Heart left ventricle (tissue), 16 donors: ENCODE measurements at regions not wholly inside any gene's neighbourhood (a gene's known extent, or its start where the extent isn't known, plus 50 kb on each side); places are given as distances from the start of the nearest gene placed in this dataset.
A peak's percentile ranks its signal among the peaks of the same experiment; 100 is the strongest.
"Not testable (repeated sequence)": the region's sequence is repeated elsewhere in the genome, so short reads cannot be mapped to it uniquely, and the experiment has no call there.

Experiments used
- ATAC-seq, 4 donors: fragments of 200-7000 bp; cut with Tn5 transposase; one replicate each; pipeline ENCODE4 v1.9.1; 2020 to 2022; ENCODE audit warnings: moderate library complexity in 4 of 4, mild to moderate bottlenecking in 3 of 4, moderate number of reproducible peaks in 1 of 4
- DNase-seq, 5 donors: peaks; one replicate each; pipeline ENCODE4 v3.0.0-alpha.2; 2020
- H3K27ac ChIP-seq, 12 donors: fragments of 200-600 bp; sonication (generic) in 4 of 12; one replicate each; pipeline versions ENCODE4 v1.5.0 to v1.8.0; 2016 to 2022; ENCODE audit warnings: mild to moderate bottlenecking in 2 of 12
- H3K27me3 ChIP-seq, 9 donors: fragments of 200-600 bp; sonication (generic) in 2 of 9; one replicate each; pipeline versions ENCODE4 v1.5.1 to v1.8.0; 2016 to 2022; ENCODE audit warnings: mild to moderate bottlenecking in 3 of 9
- H3K36me3 ChIP-seq, 9 donors: fragments of 200-600 bp; sonication (generic) in 2 of 9; one replicate each; pipeline versions ENCODE4 v1.5.0 to v1.8.0; 2018 to 2022; ENCODE audit warnings: mild to moderate bottlenecking in 2 of 9
- H3K4me1 ChIP-seq, 12 donors: fragments of 200-600 bp; sonication (generic) in 4 of 12; one replicate each; pipeline versions ENCODE4 v1.5.0 to v1.8.0; 2016 to 2022; ENCODE audit warnings: mild to moderate bottlenecking in 3 of 12
- H3K4me3 ChIP-seq, 12 donors: fragments of 200-600 bp; sonication (generic) in 4 of 12; one replicate each; pipeline versions ENCODE4 v1.5.0 to v1.8.0; 2017 to 2022; ENCODE audit warnings: mild to moderate bottlenecking in 9 of 12, moderate library complexity in 4 of 12
- H3K9me3 ChIP-seq, 12 donors: fragments of 200-600 bp; sonication (generic) in 4 of 12; one replicate each; pipeline versions ENCODE4 v1.5.0 to v1.8.0; 2016 to 2022; ENCODE audit warnings: mild to moderate bottlenecking in 1 of 12
- POLR2A ChIP-seq, 2 donors: fragments of 450-650 bp; IDR thresholded peaks; one replicate each; pipeline ENCODE4 v1.6.1; 2017; ENCODE audit warnings: antibody characterized with exemption in 2 of 2, mild to moderate bottlenecking in 2 of 2, moderate library complexity in 2 of 2
- WGBS, 4 donors: extraction: QIAGEN DNeasy Blood & Tissue Kit in 2 of 4; methylation state at CpG; one replicate each; pipeline versions ENCODE4 v1.1.5 to v1.1.7; 2013 to 2018; 5-methylcytosine and 5-hydroxymethylcytosine counted together
- intact Hi-C, 10 donors: fragments of 100-400 bp; cut with DNase I; formaldehyde crosslinking; loops; one replicate each; pipeline versions ENCODE4 v1.11.1 to v1.14.2; 2022
- TF ChIP-seq, protein P1 (sequence below), 12 donors: fragments of 200-600 bp; sonication (generic) in 4 of 12; IDR thresholded peaks; one replicate each; pipeline versions ENCODE4 v1.5.0 to v1.8.0; 2018 to 2022; ENCODE audit warnings: antibody characterized with exemption in 12 of 12, mild to moderate bottlenecking in 5 of 12
- donor health status: ischemic (EF 13 %, LVEDD 7.1; RV severe dilation, severe dysfunction).
- donor health status: healthy with polysubstance abuse.
- donor health status: DM: no; HTN: yes; CAD: no.
- donor health status: DM: no; HTN: no; CAD: no.
- donor health status: ischemic (EF 25% LVEDD 6.9; RV normal size, moderate dysfunction).
- donor health status: ischemic (EF 25% LVEDD 5.7; RV mildly dilated, moderate dysfunction).
- donor health status: healthy.
- donor health status: DM: yes; HTN: yes; CAD: no.
- donor health status: ischemic (EF 35%, LVEDD 5.7; RV mildly dilated, moderate dysfunction).
- donor health status: nonischemic (EF 11% LVEDD 7.7; RV severe dilation, severe dysfunction).
- donor health status: DM: yes; HTN: yes; CAD: no.
- donor health status: PGD.
- donor health status: ischemic (EF 29% LVEDD 5.4; RV normal size, mild dysfunction).
- donor health status: nonischemic (EF 23%, LVEDD 6.1; RV moderate dilation, normal function).

DNA sequence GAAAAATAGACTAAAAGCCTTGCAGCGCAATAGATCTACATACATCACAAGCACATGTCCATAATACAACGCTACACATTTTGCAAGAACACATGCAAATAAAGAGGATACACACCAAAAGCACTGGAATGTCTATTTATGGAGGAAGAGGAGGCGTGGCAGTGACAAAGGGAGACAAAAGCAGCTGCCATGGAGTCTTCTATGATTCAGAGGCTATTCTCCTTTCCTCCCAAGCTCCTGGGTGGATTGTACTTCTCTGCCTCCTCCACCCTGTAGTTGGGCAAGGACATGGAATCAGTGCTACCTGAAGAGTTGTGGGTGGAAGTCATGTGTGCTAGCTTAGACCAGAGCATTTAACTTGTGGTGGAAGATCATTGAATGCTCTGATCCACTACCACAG, 57.9 kb upstream of the ABHD2 start:
- intact Hi-C loops, result no loop called here
- Histone ChIP-seq H3K36me3 (no peaks in the 10 kb centered on the region), H3K27me3 (no peaks in the 10 kb centered on the region), H3K27ac (no peak overlapping the region), H3K4me1 (no peaks in the 10 kb centered on the region), H3K9me3 (peaks cover 0 to 9% (median 0%) of the 10 kb centered on the region in 12 donors), H3K4me3 (no peak overlapping the region)
- 91 to 96% (median 94%) methylated on average over 3 of the region's 3 CpGs for WGBS, 4 donors
- no peak for DNase-seq
- ATAC-seq, result no peak
- TF ChIP-seq, protein P1, sequence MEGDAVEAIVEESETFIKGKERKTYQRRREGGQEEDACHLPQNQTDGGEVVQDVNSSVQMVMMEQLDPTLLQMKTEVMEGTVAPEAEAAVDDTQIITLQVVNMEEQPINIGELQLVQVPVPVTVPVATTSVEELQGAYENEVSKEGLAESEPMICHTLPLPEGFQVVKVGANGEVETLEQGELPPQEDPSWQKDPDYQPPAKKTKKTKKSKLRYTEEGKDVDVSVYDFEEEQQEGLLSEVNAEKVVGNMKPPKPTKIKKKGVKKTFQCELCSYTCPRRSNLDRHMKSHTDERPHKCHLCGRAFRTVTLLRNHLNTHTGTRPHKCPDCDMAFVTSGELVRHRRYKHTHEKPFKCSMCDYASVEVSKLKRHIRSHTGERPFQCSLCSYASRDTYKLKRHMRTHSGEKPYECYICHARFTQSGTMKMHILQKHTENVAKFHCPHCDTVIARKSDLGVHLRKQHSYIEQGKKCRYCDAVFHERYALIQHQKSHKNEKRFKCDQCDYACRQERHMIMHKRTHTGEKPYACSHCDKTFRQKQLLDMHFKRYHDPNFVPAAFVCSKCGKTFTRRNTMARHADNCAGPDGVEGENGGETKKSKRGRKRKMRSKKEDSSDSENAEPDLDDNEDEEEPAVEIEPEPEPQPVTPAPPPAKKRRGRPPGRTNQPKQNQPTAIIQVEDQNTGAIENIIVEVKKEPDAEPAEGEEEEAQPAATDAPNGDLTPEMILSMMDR (IDR thresholded peaks at IDR 0.05), result no peak
- no peak for TF ChIP-seq POLR2A (IDR thresholded peaks at IDR 0.05)

GRCh38 chr15:89031637-89032285, 56.5 kb upstream of the ABHD2 start:
- 96 to 99% (median 97%) methylated on average over 13 to 47 of the region's 47 CpGs for WGBS, 4 donors

DNA sequence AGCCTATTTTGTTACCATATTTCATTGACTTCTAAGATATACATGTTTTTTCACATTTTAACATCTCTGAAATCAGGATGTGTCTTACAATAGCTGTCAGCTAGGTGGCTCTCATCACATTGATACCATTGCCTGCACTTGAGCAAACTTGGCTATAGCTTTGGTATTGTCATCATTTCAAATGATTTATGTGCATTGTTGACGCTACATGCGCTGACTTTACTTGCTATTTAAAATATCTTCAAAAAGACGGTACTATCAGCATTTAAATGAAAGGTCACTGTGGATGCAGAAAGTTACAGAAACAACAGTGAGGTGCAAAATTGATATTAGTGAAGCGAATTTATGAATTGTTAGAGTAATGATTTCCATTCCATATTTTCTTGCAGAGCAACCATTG, 54.0 kb upstream of the ABHD2 start:
- H3K27me3 ChIP-seq, result no peaks in the 10 kb centered on the region
- WGBS, 4 donors, result 67 to 77% (median 73%) methylated on average over 4 of the region's 4 CpGs
- no peak for ATAC-seq
- no peak overlapping the region for H3K27ac ChIP-seq
- no peaks in the 10 kb centered on the region for H3K9me3 ChIP-seq
- no peaks in the 10 kb centered on the region for H3K36me3 ChIP-seq
- H3K4me3 ChIP-seq, result no peak overlapping the region
- no peaks in the 10 kb centered on the region for H3K4me1 ChIP-seq
- TF ChIP-seq, protein P1 (IDR thresholded peaks at IDR 0.05), result peak in 7 of 12 donors; percentile 13 to 34 (median 24)
- no peak for TF ChIP-seq POLR2A (IDR thresholded peaks at IDR 0.05)
- intact Hi-C loops, result no loop called here
- no peak for DNase-seq

More at GRCh38 chr15:89031637-89032285, 56.5 kb upstream of the ABHD2 start:
- H3K4me1 ChIP-seq, H3K36me3 ChIP-seq, intact Hi-C loops, DNase-seq, H3K9me3 ChIP-seq, H3K27ac ChIP-seq, H3K27me3 ChIP-seq, H3K4me3 ChIP-seq, ATAC-seq: not testable (repeated sequence)

DNA sequence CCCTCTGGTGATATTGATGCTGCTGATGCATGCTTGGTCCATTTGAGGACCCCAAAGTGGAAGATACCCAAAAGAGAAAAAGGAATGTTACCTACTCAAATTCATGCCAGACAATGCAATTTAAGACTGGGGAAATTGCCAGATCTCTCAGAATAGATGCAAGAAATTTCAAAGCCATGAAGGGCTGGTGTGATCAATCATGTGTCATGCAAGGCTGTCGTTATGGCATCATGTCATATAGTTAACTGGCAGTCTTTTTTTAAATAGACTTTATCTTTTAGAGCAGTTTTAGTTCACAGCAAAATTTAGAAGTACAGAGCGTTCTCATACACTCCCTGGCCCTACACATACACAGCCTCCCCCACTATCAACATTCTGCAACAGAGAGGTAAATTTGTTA, 53.1 kb upstream of the ABHD2 start:
- no peaks in the 10 kb centered on the region for H3K36me3 ChIP-seq
- 67 to 84% (median 78%) methylated on average over 2 of the region's 2 CpGs for WGBS, 4 donors
- H3K4me3 ChIP-seq, result no peak overlapping the region
- H3K9me3 ChIP-seq, result no peaks in the 10 kb centered on the region
- no peak overlapping the region for H3K27ac ChIP-seq
- intact Hi-C loops, result no loop called here
- no peak for DNase-seq
- no peaks in the 10 kb centered on the region for H3K4me1 ChIP-seq
- no peak for ATAC-seq
- H3K27me3 ChIP-seq, result no peaks in the 10 kb centered on the region
- no peak for TF ChIP-seq POLR2A (IDR thresholded peaks at IDR 0.05)
- TF ChIP-seq, protein P1 (IDR thresholded peaks at IDR 0.05), result no peak

DNA sequence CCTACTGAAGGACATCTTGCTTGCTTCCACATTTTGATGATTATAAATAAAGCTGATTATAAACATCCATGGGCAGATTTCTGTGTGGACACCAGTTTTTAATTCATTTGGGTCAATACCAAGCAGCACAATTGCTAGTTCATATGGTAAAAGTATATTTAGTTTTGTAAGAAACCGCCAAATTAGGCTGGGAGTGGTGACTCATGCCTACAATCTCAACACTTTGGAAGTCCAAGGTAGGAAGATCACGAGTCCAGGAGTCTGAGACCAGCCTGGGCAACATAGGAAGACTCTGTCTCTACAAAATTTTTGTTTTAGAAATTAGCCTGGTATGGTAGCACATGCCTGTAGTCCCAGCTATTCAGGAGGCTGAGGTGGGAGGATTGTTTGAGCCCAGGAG, 52.6 kb upstream of the ABHD2 start:
- ATAC-seq (no peak), DNase-seq (no peak)
- H3K27me3 ChIP-seq, result no peaks in the 10 kb centered on the region
- no peaks in the 10 kb centered on the region for H3K9me3 ChIP-seq
- TF ChIP-seq POLR2A (IDR thresholded peaks at IDR 0.05), result no peak
- TF ChIP-seq, protein P1 (IDR thresholded peaks at IDR 0.05), result no peak
- no peak overlapping the region for H3K27ac ChIP-seq
- no peak overlapping the region for H3K4me3 ChIP-seq
- 70 to 83% (median 79%) methylated on average over 2 of the region's 2 CpGs for WGBS, 4 donors
- H3K4me1 ChIP-seq, result no peaks in the 10 kb centered on the region
- intact Hi-C loops, result no loop called here
- H3K36me3 ChIP-seq, result no peaks in the 10 kb centered on the region
